ENCODE measurements at regions not wholly inside any gene's neighbourhood (a gene's known extent, or its start where the extent isn't known, plus 50 kb on each side); places are given as distances from the start of the nearest gene placed in this dataset.

GRCh38 chr10:14449293-14449815 is 118.6 kb upstream of the FRMD4A start:
- Histone ChIP-seq H3K36me3 (ENCODE audit: control insufficient read depth, insufficient read depth, low read length) (no peaks in the 10 kb centered on the region), H2AFZ (replicated peaks; ENCODE audit: low read length, poor library complexity) (no peak overlapping the region), H3K56ac (ENCODE audit: extremely low read depth, insufficient read depth, low read length) (no peak overlapping the region), H3K4ac (ENCODE audit: low read depth, low read length) (no peak overlapping the region), H3K4me3 (ENCODE audit: insufficient read depth, low read depth, low read length) (no peak overlapping the region), H2BK5ac (ENCODE audit: low read depth, low read length, poor library complexity, severe bottlenecking) (peak overlapping the region; percentile 97), H3K14ac (replicated peaks; ENCODE audit: low read depth, low read length) (0 out of 2 replicates have a peak overlapping the region, but pooled peaks have one; percentile 25), H4K5ac (ENCODE audit: low read depth, low read length) (no peak overlapping the region; the same call in 1 of the 2 replicates), H4K20me1 (ENCODE audit: insufficient read depth, low read length) (no peaks in the 10 kb centered on the region), H2AK5ac (ENCODE audit: low read depth, low read length) (peak overlapping the region; percentile 16; the same call in 1 of the 2 replicates), H3K79me1 (ENCODE audit: low read depth in 1 of 2, low read length in 2 of 2) (no peaks in the 10 kb centered on the region), H2BK15ac (ENCODE audit: low read depth, low read length) (no peak overlapping the region; the same call in 2 of the 3 replicates), H4K91ac (ENCODE audit: insufficient read depth, low read depth, low read length) (no peak overlapping the region), H3K4me1 (ENCODE audit: control insufficient read depth, insufficient read depth, low read length) (peaks cover 12% of the 10 kb centered on the region), H3K23ac (ENCODE audit: low read depth, low read length) (no peak overlapping the region), H3K27ac (ENCODE audit: insufficient read depth, low read length) (no peak overlapping the region), H3K18ac (ENCODE audit: low read depth, low read length) (peak overlapping the region; percentile 78; the same call in 1 of the 2 replicates), H2BK20ac (ENCODE audit: low read depth, low read length) (0 out of 2 replicates have a peak overlapping the region, but pooled peaks have one; percentile 67), H3K27me3 (ENCODE audit: control insufficient read depth, insufficient read depth, low read length) (no peaks in the 10 kb centered on the region), H3K4me2 (ENCODE audit: low read depth, low read length) (peak overlapping the region; percentile 8; the same call in 1 of the 2 replicates), H3K9ac (ENCODE audit: low read depth, low read length) (no peak overlapping the region), H2BK120ac (ENCODE audit: low read depth, low read length) (no peak overlapping the region), H2AK9ac (replicated peaks; ENCODE audit: low read depth, low read length, poor library complexity) (no peak overlapping the region), H4K8ac (ENCODE audit: low read depth in 2 of 2, low read length in 2 of 2) (peak overlapping the region; percentile 81 to 88; a peak in 2 of 4 replicates), H3K9me3 (ENCODE audit: control insufficient read depth, insufficient read depth, low read length) (no peaks in the 10 kb centered on the region), H3K9me1 (ENCODE audit: insufficient read depth, low read length) (peaks cover 12% of the 10 kb centered on the region)
- CTCF ChIA-PET = no interaction called here
- no peak for ATAC-seq (ENCODE audit: low read depth)
- in situ Hi-C loops (cut with MboI; ENCODE audit: low sequenced_read_pairs) = no loop called here
- POLR2A ChIA-PET (ENCODE audit: unreplicated experiment) = no interaction called here
- WGBS, 2 experiments (ENCODE audit: extremely low coverage in 2 of 2, insufficient read length in 1 of 2) = 79% methylated on average over 3 of the region's 3 CpGs; no CpG with 5 or more reads in 1 of the 2 experiments
- BruUV-seq (replicated peaks) = no TSS peak
- intact Hi-C loops (cut with micrococcal nuclease) = no loop called here
- dilution Hi-C loops (cut with HindIII; ENCODE audit: low sequenced_read_pairs, unreplicated experiment) = no loop called here
- DNase-seq = no peak
- TF ChIP-seq POLR2A (IDR thresholded peaks at IDR 0.05; ENCODE audit: low read depth, low read length) (no peak), RCOR1 (IDR thresholded peaks at IDR 0.05; ENCODE audit: insufficient replicate concordance, low read length) (no peak), SMC3 (IDR thresholded peaks at IDR 0.05; ENCODE audit: low read depth, low read length) (no peak), MXI1 (IDR thresholded peaks at IDR 0.05; ENCODE audit: borderline replicate concordance, low read depth, low read length) (no peak), CEBPB (IDR thresholded peaks at IDR 0.05; ENCODE audit: low read depth, low read length) (no peak), MAZ (IDR thresholded peaks at IDR 0.05; ENCODE audit: borderline replicate concordance, low read depth, low read length) (no peak)

All from IMR-90 (cell line).